WTC11 (cell line): ENCODE measurements at regions not wholly inside any gene's neighbourhood (a gene's known extent, or its start where the extent isn't known, plus 50 kb on each side); places are given as distances from the start of the nearest gene placed in this dataset.

ENCODE experiments used
- ATAC-seq: fragments of 200-7000 bp; cut with Tn5 transposase; 2 replicates; pipeline ENCODE4 v1.10.0; 2021; ENCODE audit warnings: mild to moderate bottlenecking, moderate library complexity
- CTCF ChIA-PET: fragments of 300-600 bp; sonication (Branson Sonifier 250); formaldehyde crosslinking; loops from one replicate; lab custom pipeline; 2021; ENCODE audit warnings: antibody characterized with exemption; lab: Charles Lee
- POLR2A ChIA-PET: fragments of 350-600 bp; sonication (Branson Sonifier 250); formaldehyde crosslinking; loops from one replicate; lab custom pipeline; 2021; ENCODE audit warnings: antibody characterized with exemption; lab: Charles Lee
- DNase-seq: peaks from one replicate; pipeline ENCODE4 v3.0.0; 2021; ENCODE audit warnings: low spot score
- H3K27ac Mint-ChIP-seq: 2 replicates; pipeline ENCODE4 v1.8.0; 2021; ENCODE audit warnings: mixed read lengths
- H3K27me3 Mint-ChIP-seq: 2 replicates; pipeline ENCODE4 v1.8.0; 2021; ENCODE audit warnings: low read depth, mild to moderate bottlenecking, moderate library complexity, mixed read lengths
- H3K36me3 Mint-ChIP-seq: 2 replicates; pipeline ENCODE4 v1.8.0; 2021; ENCODE audit warnings: mixed read lengths
- H3K4me1 Mint-ChIP-seq: 2 replicates; pipeline ENCODE4 v1.8.0; 2022; ENCODE audit warnings: mixed read lengths
- H3K4me3 Mint-ChIP-seq: 2 replicates; pipeline ENCODE4 v1.8.0; 2021; ENCODE audit warnings: mild to moderate bottlenecking, moderate library complexity, mixed read lengths
- H3K9me3 Mint-ChIP-seq: 2 replicates; pipeline ENCODE4 v1.8.0; 2021; ENCODE audit warnings: mixed read lengths
- CBFB ChIP-seq: sonication (generic); formaldehyde crosslinking; IDR thresholded peaks from 2 replicates; pipeline ENCODE4 v1.8.1; 2022; ENCODE audit warnings: mild to moderate bottlenecking, low read depth, missing genetic modification reagents
- EMX1 ChIP-seq: fragments of 250-450 bp; sonication (Bioruptor Pico); IDR thresholded peaks from 2 replicates; pipeline ENCODE4 v1.8.0; 2021; ENCODE audit warnings: mild to moderate bottlenecking
- FOXK1 ChIP-seq: sonication (generic); formaldehyde crosslinking; IDR thresholded peaks from 2 replicates; pipeline ENCODE4 v1.8.0; 2022; ENCODE audit warnings: mild to moderate bottlenecking, moderate library complexity, missing genetic modification reagents
- GTF2I ChIP-seq: fragments of 250-450 bp; sonication (Bioruptor Pico); conservative IDR thresholded peaks from 2 replicates; pipeline ENCODE4 v1.4.0; 2021; ENCODE audit warnings: mild to moderate bottlenecking
- IRF2 ChIP-seq: sonication (generic); formaldehyde crosslinking; IDR thresholded peaks from 2 replicates; pipeline ENCODE4 v1.8.0; 2022; ENCODE audit warnings: low read depth, missing genetic modification reagents, borderline replicate concordance
- JUN ChIP-seq: sonication (generic); formaldehyde crosslinking; IDR thresholded peaks from 2 replicates; pipeline ENCODE4 v1.8.0; 2023; ENCODE audit warnings: mild to moderate bottlenecking, missing genetic modification reagents
- KAT7 ChIP-seq: sonication (generic); formaldehyde crosslinking; IDR thresholded peaks from 2 replicates; pipeline ENCODE4 v1.8.1; 2023; ENCODE audit warnings: missing genetic modification reagents, mild to moderate bottlenecking, borderline replicate concordance
- MYBL2 ChIP-seq: sonication (generic); formaldehyde crosslinking; IDR thresholded peaks from 2 replicates; pipeline ENCODE4 v1.8.1; 2023; ENCODE audit warnings: mild to moderate bottlenecking, moderate library complexity, missing genetic modification reagents
- NR3C1 ChIP-seq: sonication (generic); formaldehyde crosslinking; conservative IDR thresholded peaks from 2 replicates; pipeline ENCODE4 v1.8.1; 2023; ENCODE audit warnings: low read depth, mild to moderate bottlenecking, missing genetic modification reagents
- PRRX2 ChIP-seq: fragments of 250-450 bp; sonication (Bioruptor Pico); IDR thresholded peaks from 2 replicates; pipeline ENCODE4 v1.8.0; 2021; ENCODE audit warnings: mild to moderate bottlenecking
- RORB ChIP-seq: fragments of 250-450 bp; sonication (Bioruptor Pico); IDR thresholded peaks from 2 replicates; pipeline ENCODE4 v1.9.0; 2021; ENCODE audit warnings: mild to moderate bottlenecking
- SMAD4 ChIP-seq: sonication (generic); formaldehyde crosslinking; IDR thresholded peaks from 2 replicates; pipeline ENCODE4 v1.8.0; 2022; ENCODE audit warnings: mild to moderate bottlenecking, missing genetic modification reagents
- SOX15 ChIP-seq: fragments of 250-450 bp; sonication (Bioruptor Pico); IDR thresholded peaks from 2 replicates; pipeline ENCODE4 v1.9.0; 2021; ENCODE audit warnings: mild to moderate bottlenecking
- SP1 ChIP-seq: sonication (generic); formaldehyde crosslinking; conservative IDR thresholded peaks from 2 replicates; pipeline ENCODE4 v1.8.1; 2022; ENCODE audit warnings: missing genetic modification reagents
- ZBTB21 ChIP-seq: sonication (generic); formaldehyde crosslinking; IDR thresholded peaks from 2 replicates; pipeline ENCODE4 v1.8.1; 2023; ENCODE audit warnings: mild to moderate bottlenecking, missing genetic modification reagents, borderline replicate concordance
- ZNF263 ChIP-seq: sonication (generic); formaldehyde crosslinking; IDR thresholded peaks from 2 replicates; pipeline ENCODE4 v1.8.1; 2022; ENCODE audit warnings: low read depth, mild to moderate bottlenecking, moderate library complexity, missing genetic modification reagents
- ZNF317 ChIP-seq: sonication (generic); formaldehyde crosslinking; IDR thresholded peaks from 2 replicates; pipeline ENCODE4 v1.8.1; 2023; ENCODE audit warnings: low read depth, mild to moderate bottlenecking, moderate library complexity, missing genetic modification reagents, borderline replicate concordance
- ZNF416 ChIP-seq: fragments of 250-450 bp; sonication (Bioruptor Pico); IDR thresholded peaks from 2 replicates; pipeline ENCODE4 v1.9.0; 2021; ENCODE audit warnings: mild to moderate bottlenecking, inconsistent platforms
- TF ChIP-seq, protein P1 (sequence below): sonication (generic); formaldehyde crosslinking; IDR thresholded peaks from 2 replicates; pipeline ENCODE4 v1.8.0; 2023; ENCODE audit warnings: mild to moderate bottlenecking, missing genetic modification reagents
- TF ChIP-seq, protein P2 (sequence below): fragments of 250-450 bp; sonication (Bioruptor Pico); IDR thresholded peaks from 2 replicates; pipeline ENCODE4 v2.1.2; 2022; ENCODE audit warnings: mild to moderate bottlenecking, moderate library complexity
- TF ChIP-seq, protein P3 (sequence below): sonication (generic); formaldehyde crosslinking; conservative IDR thresholded peaks from 2 replicates; pipeline ENCODE4 v1.8.1; 2022; ENCODE audit warnings: mild to moderate bottlenecking, missing genetic modification reagents
- TF ChIP-seq, protein P4 (sequence below): sonication (generic); formaldehyde crosslinking; IDR thresholded peaks from 2 replicates; pipeline ENCODE4 v1.8.0; 2022; ENCODE audit warnings: mild to moderate bottlenecking, missing genetic modification reagents
- TF ChIP-seq, protein P5 (sequence below): sonication (generic); formaldehyde crosslinking; IDR thresholded peaks from 2 replicates; pipeline ENCODE4 v1.8.1; 2023; ENCODE audit warnings: mild to moderate bottlenecking, missing genetic modification reagents, borderline replicate concordance
- TF ChIP-seq, protein P6 (sequence below): sonication (generic); formaldehyde crosslinking; IDR thresholded peaks from 2 replicates; pipeline ENCODE4 v1.8.0; 2023; ENCODE audit warnings: missing genetic modification reagents
- TF ChIP-seq, protein P7 (sequence below): sonication (generic); formaldehyde crosslinking; IDR thresholded peaks from 2 replicates; pipeline ENCODE4 v1.8.1; 2022; ENCODE audit warnings: mild to moderate bottlenecking, missing genetic modification reagents, moderate library complexity, borderline replicate concordance

DNA sequence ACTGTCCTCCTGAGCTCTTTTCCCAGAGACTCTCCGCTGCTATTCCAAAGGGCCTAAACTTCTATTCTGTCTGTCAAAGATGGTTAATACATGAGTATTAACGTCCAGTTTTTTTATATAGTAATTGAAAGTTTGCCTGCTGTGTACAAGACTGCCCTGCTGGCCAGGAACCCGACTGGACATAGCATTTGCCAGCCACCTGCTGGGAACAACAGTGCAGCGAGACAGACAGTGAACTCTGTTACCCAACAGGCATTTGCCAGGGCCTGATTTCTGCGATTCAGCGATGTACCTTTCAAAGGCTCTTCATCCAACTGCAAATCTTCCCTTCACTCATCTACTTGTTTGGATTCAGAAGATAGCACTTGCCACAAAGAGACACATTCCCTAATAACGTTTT lies 128.8 kb upstream of the SEM1 start:
- no peaks in the 10 kb centered on the region for H3K36me3 Mint-ChIP-seq
- no peaks in the 10 kb centered on the region for H3K27me3 Mint-ChIP-seq
- ATAC-seq (no peak), DNase-seq (no peak)
- ChIA-PET POLR2A (no interaction called here), CTCF (interaction anchor here (1.5 kb wide), 1 partner anchor 189 kb away, joined by 3 read pairs; no protein-coding TSS in a partner anchor)
- TF ChIP-seq SMAD4 (CRISPR knock-in tag) = no peak
- TF ChIP-seq ZBTB21 (CRISPR knock-in tag) = no peak
- TF ChIP-seq, protein P1, sequence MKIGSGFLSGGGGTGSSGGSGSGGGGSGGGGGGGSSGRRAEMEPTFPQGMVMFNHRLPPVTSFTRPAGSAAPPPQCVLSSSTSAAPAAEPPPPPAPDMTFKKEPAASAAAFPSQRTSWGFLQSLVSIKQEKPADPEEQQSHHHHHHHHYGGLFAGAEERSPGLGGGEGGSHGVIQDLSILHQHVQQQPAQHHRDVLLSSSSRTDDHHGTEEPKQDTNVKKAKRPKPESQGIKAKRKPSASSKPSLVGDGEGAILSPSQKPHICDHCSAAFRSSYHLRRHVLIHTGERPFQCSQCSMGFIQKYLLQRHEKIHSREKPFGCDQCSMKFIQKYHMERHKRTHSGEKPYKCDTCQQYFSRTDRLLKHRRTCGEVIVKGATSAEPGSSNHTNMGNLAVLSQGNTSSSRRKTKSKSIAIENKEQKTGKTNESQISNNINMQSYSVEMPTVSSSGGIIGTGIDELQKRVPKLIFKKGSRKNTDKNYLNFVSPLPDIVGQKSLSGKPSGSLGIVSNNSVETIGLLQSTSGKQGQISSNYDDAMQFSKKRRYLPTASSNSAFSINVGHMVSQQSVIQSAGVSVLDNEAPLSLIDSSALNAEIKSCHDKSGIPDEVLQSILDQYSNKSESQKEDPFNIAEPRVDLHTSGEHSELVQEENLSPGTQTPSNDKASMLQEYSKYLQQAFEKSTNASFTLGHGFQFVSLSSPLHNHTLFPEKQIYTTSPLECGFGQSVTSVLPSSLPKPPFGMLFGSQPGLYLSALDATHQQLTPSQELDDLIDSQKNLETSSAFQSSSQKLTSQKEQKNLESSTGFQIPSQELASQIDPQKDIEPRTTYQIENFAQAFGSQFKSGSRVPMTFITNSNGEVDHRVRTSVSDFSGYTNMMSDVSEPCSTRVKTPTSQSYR (CRISPR knock-in tag) = no peak
- TF ChIP-seq EMX1 (CRISPR knock-in tag) = no peak
- no peak for TF ChIP-seq GTF2I (CRISPR knock-in tag)
- TF ChIP-seq, protein P2, sequence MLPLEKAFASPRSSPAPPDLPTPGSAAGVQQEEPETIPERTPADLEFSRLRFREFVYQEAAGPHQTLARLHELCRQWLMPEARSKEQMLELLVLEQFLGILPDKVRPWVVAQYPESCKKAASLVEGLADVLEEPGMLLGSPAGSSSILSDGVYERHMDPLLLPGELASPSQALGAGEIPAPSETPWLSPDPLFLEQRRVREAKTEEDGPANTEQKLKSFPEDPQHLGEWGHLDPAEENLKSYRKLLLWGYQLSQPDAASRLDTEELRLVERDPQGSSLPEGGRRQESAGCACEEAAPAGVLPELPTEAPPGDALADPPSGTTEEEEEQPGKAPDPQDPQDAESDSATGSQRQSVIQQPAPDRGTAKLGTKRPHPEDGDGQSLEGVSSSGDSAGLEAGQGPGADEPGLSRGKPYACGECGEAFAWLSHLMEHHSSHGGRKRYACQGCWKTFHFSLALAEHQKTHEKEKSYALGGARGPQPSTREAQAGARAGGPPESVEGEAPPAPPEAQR (CRISPR knock-in tag) = no peak
- TF ChIP-seq, protein P3, sequence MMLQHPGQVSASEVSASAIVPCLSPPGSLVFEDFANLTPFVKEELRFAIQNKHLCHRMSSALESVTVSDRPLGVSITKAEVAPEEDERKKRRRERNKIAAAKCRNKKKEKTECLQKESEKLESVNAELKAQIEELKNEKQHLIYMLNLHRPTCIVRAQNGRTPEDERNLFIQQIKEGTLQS (CRISPR knock-in tag) = no peak
- TF ChIP-seq ZNF416 (CRISPR knock-in tag) = no peak
- TF ChIP-seq, protein P4, sequence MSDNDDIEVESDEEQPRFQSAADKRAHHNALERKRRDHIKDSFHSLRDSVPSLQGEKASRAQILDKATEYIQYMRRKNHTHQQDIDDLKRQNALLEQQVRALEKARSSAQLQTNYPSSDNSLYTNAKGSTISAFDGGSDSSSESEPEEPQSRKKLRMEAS = no peak
- TF ChIP-seq, protein P5, sequence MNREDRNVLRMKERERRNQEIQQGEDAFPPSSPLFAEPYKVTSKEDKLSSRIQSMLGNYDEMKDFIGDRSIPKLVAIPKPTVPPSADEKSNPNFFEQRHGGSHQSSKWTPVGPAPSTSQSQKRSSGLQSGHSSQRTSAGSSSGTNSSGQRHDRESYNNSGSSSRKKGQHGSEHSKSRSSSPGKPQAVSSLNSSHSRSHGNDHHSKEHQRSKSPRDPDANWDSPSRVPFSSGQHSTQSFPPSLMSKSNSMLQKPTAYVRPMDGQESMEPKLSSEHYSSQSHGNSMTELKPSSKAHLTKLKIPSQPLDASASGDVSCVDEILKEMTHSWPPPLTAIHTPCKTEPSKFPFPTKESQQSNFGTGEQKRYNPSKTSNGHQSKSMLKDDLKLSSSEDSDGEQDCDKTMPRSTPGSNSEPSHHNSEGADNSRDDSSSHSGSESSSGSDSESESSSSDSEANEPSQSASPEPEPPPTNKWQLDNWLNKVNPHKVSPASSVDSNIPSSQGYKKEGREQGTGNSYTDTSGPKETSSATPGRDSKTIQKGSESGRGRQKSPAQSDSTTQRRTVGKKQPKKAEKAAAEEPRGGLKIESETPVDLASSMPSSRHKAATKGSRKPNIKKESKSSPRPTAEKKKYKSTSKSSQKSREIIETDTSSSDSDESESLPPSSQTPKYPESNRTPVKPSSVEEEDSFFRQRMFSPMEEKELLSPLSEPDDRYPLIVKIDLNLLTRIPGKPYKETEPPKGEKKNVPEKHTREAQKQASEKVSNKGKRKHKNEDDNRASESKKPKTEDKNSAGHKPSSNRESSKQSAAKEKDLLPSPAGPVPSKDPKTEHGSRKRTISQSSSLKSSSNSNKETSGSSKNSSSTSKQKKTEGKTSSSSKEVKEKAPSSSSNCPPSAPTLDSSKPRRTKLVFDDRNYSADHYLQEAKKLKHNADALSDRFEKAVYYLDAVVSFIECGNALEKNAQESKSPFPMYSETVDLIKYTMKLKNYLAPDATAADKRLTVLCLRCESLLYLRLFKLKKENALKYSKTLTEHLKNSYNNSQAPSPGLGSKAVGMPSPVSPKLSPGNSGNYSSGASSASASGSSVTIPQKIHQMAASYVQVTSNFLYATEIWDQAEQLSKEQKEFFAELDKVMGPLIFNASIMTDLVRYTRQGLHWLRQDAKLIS (CRISPR knock-in tag) = no peak
- no peak for TF ChIP-seq IRF2
- no peaks in the 10 kb centered on the region for H3K9me3 Mint-ChIP-seq
- H3K27ac Mint-ChIP-seq = no peak overlapping the region
- no peak overlapping the region for H3K4me3 Mint-ChIP-seq
- no peaks in the 10 kb centered on the region for H3K4me1 Mint-ChIP-seq

DNA sequence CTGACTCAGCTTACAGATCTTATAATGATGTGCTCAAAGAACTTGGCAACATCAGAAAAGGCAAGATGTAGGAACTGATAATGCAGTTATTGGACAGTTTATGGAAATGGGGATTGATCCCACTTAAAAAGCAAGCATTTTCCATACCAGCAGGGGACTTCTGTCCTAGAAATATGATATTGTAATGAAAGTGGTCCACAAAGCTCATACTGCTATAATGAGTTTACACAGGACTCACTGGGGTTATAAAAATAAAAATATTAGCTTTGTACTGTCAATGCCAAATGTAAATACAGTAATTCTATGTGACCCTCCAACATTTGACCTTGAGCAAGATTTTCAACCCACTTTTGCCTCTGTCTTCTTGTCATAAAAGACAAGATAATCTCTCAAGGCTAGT lies 145.5 kb upstream of the SEM1 start:
- H3K4me3 Mint-ChIP-seq = no peak overlapping the region
- no peaks in the 10 kb centered on the region for H3K4me1 Mint-ChIP-seq
- H3K27ac Mint-ChIP-seq = no peak overlapping the region
- ATAC-seq = no peak
- no peak for TF ChIP-seq CBFB
- no peak for TF ChIP-seq PRRX2
- CTCF ChIA-PET = interaction anchor here (0.6 kb wide), 1 partner anchor 136 kb away, joined by 4 read pairs; no protein-coding TSS in a partner anchor
- POLR2A ChIA-PET = no interaction called here
- no peaks in the 10 kb centered on the region for H3K27me3 Mint-ChIP-seq
- H3K36me3 Mint-ChIP-seq = no peaks in the 10 kb centered on the region
- H3K9me3 Mint-ChIP-seq = no peaks in the 10 kb centered on the region
- DNase-seq = no peak

DNA sequence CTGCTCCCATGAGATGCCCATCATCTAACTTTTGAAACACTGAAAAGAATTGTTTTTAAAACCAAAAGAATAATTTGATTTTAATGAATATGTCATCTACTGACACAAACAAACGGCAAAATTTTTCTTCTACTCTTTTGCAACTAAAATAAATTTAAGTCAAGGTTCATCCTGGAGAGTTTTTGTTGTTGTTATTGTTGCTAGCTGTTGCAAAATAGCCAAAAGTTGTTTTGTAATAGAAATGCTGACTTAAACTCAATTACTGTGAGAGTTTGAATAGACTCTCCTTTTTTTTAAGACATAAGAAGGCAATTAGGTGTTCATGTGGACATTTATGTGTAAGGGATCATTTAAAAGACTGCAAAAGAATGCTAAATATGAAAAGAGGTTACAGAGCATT lies 146.0 kb upstream of the SEM1 start:
- Mint-ChIP-seq H3K9me3 (no peaks in the 10 kb centered on the region), H3K27me3 (no peaks in the 10 kb centered on the region)
- ATAC-seq = no peak
- TF ChIP-seq NR3C1 (CRISPR knock-in tag) (no peak), JUN (CRISPR knock-in tag) (no peak), KAT7 (no peak), SP1 (no peak), ZNF317 (no peak), MYBL2 (CRISPR knock-in tag) (no peak), ZNF263 (CRISPR knock-in tag) (no peak), FOXK1 (CRISPR knock-in tag) (no peak), SOX15 (CRISPR knock-in tag) (no peak), RORB (CRISPR knock-in tag) (no peak)
- TF ChIP-seq, protein P6, sequence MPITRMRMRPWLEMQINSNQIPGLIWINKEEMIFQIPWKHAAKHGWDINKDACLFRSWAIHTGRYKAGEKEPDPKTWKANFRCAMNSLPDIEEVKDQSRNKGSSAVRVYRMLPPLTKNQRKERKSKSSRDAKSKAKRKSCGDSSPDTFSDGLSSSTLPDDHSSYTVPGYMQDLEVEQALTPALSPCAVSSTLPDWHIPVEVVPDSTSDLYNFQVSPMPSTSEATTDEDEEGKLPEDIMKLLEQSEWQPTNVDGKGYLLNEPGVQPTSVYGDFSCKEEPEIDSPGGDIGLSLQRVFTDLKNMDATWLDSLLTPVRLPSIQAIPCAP (CRISPR knock-in tag) = no peak
- TF ChIP-seq, protein P7, sequence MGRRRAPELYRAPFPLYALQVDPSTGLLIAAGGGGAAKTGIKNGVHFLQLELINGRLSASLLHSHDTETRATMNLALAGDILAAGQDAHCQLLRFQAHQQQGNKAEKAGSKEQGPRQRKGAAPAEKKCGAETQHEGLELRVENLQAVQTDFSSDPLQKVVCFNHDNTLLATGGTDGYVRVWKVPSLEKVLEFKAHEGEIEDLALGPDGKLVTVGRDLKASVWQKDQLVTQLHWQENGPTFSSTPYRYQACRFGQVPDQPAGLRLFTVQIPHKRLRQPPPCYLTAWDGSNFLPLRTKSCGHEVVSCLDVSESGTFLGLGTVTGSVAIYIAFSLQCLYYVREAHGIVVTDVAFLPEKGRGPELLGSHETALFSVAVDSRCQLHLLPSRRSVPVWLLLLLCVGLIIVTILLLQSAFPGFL (CRISPR knock-in tag) = no peak

More for the DNA sequence above, 146.0 kb upstream of the SEM1 start:
- POLR2A ChIA-PET = no interaction called here
- CTCF ChIA-PET = no interaction called here
- DNase-seq = no peak
- Mint-ChIP-seq H3K27ac (no peak overlapping the region), H3K36me3 (no peaks in the 10 kb centered on the region), H3K4me3 (no peak overlapping the region), H3K4me1 (no peaks in the 10 kb centered on the region)
